HG03064 (cell line): ENCODE measurements at regions not wholly inside any gene's neighbourhood (a gene's known extent, or its start where the extent isn't known, plus 50 kb on each side); places are given as distances from the start of the nearest gene placed in this dataset.
"Not testable (repeated sequence)": the region's sequence is repeated elsewhere in the genome, so short reads cannot be mapped to it uniquely, and the experiment has no call there.

Source experiments
- ATAC-seq: cut with Tn5 transposase; IDR thresholded peaks from one replicate; pipeline ENCODE4 v1.9.1; 2021; ENCODE audit warnings: low read depth; ENCODE audit not compliant: unreplicated experiment

DNA sequence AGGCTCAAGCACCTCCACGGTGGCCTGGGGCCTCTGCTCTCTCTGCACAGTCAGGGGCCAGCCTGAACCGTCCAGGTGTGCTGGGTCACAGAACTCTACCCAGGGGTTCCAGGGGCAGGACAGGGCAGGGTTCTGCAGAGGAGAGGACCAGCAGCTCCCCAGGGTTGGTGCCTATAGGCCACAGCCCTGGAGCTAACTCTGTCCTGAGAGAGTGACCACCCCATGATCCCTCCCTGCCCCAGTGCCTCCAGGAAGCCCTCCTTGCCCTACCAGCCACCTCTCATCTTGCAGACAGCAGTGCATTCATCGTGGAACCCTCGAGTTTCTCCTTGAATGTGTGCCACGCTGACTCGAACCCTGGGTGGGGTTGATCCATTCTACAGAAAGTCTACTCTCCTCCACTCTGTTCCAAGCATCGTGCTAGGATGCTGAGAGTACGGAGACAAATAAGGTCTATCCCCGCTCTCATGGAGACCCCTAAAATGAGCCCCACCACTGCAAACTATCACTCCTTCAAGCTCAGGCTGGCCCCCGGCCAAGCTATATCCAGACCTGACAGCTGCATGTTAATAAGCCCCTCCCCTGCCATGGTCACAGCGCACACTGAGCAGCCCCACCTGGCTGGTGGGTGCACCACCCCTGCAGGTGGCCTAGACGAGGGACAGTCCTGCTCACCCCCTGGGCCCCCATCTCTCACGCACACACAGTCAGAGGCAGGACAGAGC is 138.1 kb upstream of the FOXD4L5 start:
- ATAC-seq = not testable (repeated sequence)

DNA sequence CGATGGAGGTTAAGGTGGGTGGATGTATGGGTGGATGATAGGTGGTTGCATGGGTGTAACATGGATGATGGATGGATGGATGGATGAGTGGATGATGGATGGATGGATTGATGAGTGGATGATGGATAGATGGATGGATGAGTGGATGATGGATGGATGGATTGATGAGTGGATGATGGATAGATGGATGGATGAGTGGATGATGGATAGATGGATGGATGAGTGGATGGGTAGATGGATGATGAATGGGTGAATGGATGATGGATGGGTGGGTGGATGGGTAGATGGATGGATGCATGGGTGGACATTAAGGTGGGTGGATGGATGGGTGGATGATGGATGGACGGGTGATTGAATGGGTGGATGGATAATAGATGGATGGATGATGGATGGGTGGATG is 136.5 kb upstream of the FOXD4L5 start:
- not testable (repeated sequence) for ATAC-seq

DNA sequence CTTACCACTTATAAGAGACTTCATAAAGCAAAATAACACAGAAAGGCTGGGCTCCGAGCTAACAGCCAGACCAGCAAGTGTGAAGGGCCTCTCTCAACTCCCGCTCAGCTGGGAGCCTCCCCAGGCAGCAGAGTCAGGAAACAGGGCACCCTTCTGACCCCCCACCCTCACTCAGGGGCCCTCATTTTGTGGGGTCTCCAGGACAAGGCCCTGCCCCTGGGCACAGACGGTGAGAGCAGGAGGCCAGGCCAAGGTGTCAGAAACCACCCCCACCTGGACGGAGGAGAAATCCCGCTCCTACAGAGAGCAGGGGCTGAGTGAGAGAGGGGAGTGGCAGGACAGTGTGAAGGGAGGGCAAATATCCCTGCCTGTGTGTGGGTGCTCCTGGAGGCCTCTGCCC is 135.8 kb upstream of the FOXD4L5 start:
- ATAC-seq = no peak

DNA sequence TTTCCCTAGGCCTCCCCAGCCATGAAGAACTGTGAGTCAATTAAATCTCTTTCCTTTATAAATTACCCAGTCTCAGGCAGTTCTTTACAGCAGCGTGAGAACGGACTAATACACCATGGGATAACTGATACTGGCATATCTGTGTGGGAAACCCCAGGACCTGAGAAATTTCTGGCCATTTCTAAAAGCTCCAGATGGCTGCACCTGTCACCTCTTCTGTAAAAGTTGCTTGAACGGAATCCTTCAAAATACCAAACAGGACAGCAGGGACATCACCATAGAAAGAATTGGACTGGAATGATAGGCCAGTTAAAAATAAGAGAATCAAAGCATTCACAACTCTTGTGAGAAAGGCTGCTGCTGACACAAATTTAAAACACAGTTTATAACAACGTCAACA is 134.0 kb upstream of the FOXD4L5 start:
- ATAC-seq = not testable (repeated sequence)

DNA sequence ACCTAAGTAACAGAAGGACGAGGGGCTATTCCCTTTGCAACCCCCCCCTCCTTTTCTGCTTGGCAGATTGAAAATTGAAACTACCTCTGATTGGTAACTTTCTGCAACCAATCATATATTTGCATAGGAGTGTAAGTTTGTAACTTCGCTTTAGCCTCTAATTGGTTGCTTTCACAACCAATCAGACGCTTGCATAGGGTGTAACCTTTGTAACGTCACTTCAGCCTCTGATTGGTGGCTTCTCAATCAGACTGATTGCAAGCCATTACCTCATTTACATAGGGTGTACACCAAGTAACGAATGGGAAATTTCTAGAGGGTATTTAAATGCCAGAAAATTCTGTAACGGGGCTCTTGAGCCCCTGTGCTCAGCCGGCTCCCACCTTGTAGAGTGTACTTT is 131.9 kb upstream of the FOXD4L5 start:
- not testable (repeated sequence) for ATAC-seq

DNA sequence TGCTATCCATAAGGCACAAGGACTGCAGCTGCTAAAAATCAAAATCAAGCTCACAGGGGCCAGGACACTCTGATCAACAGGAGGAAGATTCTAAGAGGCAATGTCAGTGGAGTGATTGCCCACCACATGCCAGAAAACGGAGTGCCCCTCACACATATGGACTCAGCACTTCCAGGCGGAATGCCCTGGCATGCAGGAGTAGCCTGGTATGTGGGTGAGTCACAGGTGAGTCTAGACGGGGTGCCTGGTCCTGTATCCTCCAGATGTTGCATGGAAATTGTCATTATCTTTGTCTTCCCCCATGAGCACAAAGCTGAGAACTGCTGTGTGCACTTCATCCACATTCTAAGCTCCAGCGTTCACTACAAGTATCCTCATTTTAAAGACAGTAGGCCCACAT is 129.2 kb upstream of the FOXD4L5 start:
- not testable (repeated sequence) for ATAC-seq

DNA sequence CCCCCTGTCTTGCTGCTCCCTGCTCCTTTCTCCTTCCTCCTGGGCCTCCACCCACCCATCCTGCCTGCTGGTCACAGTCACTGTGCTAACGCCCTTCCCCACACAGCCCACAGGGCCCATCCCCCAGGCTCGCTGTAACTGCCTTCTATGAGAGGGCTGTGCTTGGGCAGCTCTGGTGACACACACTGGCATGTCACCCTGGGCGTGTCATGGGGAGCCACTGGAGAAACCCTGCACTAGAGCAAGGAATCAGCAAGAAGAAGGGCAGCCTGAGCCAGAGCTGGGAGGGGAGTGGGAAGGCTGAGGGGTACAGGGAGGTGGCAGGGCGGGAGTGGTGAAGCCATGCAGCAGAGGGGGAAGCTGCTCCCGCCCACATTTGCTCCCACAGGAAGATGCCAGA is 128.4 kb upstream of the FOXD4L5 start:
- not testable (repeated sequence) for ATAC-seq

DNA sequence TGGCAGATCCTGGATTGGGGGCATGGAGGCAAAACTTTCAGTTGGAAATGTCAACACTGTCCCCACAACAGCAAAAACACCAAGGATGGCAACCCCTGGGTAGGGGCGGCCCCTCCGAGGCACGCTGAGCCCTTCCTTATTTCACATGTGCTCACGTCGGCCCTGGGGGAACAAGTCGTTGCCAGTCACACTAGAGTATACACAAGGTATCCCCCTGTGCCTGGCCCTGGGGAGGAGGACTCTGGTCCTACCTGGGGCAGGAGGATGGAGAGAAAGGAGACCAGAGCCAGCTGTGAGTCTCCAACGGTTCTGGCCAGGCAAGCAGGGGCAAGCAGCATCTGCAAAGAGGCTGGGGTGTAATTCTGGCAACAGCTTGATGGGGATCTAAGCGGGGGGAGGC is 126.9 kb upstream of the FOXD4L5 start:
- ATAC-seq = no peak

DNA sequence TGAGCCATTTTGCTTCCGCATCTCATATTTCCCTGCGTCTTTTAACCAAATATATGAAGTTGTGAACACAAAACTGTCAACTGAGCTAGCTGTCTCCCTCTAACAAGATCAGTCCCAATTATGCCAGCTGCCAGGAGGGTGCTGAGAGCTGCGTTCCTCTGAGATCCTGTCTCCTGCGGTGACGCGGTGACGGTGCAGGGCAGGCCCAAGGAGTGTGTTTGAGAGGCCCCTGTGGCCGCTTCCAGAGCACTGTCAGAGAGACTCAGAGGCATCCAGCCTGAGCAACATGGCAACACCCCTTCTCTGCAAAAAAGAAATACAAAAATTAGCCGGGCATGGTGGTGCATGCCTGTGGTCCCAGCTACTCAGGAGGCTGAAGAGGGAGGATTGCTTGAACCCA is 126.3 kb upstream of the FOXD4L5 start:
- ATAC-seq = no peak

DNA sequence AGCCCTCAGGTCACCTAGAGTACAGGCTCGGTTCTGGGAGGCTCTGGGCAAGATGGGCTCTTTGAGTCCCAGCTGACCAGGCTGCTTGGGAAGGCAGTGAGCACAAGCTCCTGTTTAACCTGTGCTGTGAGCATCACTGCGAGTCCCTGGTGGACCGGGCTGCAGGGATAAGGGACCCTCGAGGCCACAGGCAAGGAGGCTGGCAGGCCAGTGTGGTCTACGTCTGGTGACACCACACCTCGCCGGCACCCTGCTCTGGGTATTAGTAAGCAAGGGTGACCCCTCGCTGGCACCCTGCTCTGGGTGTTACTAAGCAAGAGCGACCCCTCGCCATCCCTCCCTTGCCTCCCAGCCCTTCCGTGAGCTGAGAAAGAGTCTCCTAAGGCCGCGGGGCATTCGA is 125.9 kb upstream of the FOXD4L5 start:
- no peak for ATAC-seq

DNA sequence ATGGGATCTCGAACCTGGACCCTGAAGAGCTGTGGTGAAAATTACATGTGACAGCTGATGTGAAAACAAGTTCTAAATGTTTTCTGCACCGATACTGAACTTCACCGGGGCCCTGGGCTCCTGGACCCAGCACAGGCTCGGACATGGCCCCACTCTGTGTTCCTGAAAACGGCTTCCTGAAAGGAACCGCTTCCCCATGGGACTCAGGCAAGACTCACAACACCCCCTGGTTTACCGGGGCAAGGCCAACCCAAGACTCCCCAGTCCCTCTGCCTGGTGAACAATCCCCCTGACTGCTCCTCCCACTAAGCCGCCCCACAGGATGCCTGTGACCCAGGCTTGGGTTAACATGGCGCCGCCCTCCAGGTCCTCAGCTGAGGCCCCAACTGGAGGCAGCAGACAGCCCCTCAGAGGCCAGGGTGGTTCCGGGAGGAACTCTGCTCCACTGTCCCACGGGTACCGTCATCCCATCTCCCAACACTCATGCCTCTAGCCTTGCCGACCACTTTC is 124.5 kb upstream of the FOXD4L5 start:
- ATAC-seq = no peak

DNA sequence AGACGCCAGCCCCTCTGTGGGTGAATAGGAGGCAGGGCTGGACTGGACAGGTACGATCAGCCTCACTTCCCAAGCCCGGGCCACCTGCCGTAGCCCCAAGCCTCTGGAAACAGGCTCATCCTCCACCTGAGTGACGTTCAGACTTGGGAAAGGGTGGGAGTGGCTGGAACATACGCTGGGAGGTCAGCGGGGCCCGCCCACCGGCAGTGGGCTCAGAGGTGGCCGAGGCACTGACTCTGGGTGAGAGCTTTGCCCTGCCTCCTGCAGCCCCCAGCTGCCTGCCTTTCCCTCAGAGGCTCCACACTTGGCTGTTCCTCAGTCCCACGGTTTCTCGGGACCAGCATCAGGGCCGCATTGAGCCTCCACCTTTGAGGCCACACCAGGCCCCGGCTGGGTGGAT is 123.8 kb upstream of the FOXD4L5 start:
- ATAC-seq = not testable (repeated sequence)

DNA sequence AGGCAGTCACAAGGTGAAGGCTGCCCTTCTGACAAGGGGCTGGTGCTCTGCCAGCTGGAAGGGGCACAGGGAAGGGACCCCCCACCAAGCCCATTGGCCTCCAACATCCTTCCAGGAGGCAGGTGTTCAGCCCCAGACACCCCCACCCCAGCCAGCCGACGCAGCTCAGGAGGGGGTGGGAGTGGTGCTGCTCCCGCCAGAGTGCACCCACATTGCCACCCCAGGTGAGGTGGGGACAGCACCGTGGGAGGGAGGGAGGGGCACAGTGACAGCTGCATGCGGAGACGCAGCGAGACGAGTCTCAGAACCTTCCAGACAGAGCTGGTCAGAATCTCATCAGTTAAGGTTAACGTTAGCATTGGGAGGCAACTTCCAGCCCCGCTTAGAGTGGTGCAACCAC is 121.6 kb upstream of the FOXD4L5 start:
- ATAC-seq = not testable (repeated sequence)

DNA sequence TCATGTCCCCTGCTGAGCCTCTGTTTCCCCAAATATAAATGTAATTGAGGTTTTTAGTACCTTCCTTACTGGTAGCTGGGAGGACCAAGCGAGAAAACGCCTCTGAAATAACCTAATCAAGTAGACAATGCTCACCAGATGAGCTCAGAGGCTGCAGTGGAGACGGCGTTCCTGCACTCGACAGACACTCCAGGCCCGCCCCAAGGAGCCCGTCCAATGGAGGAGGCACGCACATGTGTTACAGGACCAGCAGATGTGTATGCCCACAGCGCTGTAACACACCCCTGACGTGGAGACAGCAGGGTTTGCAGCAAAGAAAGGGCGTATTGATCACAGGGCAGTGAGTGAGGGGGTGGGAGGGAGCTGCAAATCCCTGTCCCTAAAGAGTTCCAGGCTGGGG is 120.8 kb upstream of the FOXD4L5 start:
- ATAC-seq = not testable (repeated sequence)

DNA sequence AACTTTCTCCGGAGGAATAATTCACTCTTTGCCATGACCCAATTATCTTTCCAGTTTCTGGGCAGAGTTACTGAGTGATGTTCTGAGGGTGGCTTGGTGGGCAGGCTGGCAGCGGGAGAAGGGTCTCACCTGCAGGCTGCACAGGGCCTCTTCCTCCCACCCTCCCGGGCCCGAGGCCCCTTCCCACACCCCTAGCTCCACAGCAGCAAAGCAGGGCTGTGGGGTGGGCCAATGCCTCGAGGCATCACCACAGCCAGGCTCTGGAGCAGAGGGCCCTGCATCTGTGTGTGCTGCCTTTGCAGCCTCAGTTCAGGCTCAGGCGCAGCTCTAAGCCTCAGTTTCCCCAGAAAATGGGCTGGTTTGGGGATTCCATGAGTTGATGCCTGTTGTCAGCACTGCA is 120.2 kb upstream of the FOXD4L5 start:
- ATAC-seq = no peak

DNA sequence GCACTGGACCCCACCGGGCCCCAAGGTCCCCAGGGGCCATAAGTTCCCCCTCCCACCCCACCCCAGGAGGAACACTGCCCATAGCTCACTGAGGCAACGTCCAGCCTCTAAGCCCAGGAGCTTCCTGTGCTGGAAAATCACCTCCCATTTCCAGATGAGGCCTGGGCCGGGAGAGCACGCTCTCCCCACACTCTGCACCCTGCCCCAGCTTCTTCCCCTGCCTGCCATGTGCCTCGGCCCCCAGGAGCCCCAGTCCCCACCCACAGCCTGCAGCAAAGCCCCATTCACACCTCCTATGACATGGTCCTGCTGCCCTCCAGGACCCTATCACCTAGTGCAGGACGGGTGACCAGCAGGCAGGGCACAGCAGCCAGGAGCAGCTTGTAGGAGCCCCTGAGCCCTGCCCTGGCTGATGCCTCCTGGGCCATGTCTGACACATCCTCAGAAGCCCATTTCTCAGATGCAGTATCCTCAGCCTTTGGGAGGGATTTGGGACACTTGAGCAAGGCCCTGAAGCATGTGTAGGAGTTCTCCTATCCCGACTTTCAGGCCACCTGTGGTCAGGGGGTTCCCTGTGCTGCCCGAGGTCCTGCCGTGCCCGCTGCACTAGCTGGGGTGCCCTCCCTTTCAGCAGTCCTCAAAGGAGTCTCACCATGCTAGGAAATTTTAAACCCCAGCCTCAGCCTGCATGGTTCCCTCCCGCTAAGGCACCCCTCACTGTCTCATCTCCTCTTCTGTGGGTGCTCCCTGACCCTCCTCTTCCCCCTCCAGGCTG is 119.4 kb upstream of the FOXD4L5 start:
- ATAC-seq = no peak

DNA sequence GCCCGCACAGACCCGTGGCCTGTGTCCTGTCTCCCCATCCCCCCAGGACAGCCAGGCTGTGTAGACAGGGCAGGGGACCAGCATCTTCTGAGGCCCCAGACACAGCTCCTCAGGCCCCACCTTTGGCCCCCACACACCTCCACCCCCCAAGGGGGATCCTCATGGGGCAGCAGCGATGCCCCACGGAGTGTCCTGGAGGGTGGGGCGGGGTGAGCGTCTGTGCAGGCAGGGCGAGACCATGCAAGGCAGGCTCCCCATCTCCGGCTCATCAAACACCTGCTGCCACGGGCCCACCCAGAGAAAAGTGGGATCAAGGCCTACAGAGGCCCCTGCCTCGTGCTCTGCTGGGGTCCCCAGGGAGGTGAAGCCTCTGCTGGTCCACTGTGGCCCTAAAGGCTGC is 118.7 kb upstream of the FOXD4L5 start:
- ATAC-seq = no peak

DNA sequence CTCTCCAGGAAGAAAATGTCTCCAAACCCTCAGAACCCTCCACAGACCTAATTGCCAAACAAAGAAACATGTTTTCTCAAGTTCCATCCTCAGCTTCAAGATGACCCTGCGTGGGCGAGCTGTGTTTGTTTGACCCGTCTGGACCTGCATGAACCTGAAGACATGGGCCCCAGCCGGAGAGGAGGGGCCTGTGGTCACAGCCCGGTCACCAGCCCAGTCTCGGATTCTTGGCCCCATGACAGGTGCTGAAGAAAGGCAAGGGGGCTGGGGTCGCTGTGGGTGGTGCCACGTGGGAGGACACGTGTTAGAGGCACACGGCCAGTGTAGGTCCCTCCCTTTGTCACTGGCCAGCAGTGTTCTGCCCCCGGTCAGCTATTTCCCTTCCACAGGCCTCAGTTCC is 118.1 kb upstream of the FOXD4L5 start:
- ATAC-seq = not testable (repeated sequence)

DNA sequence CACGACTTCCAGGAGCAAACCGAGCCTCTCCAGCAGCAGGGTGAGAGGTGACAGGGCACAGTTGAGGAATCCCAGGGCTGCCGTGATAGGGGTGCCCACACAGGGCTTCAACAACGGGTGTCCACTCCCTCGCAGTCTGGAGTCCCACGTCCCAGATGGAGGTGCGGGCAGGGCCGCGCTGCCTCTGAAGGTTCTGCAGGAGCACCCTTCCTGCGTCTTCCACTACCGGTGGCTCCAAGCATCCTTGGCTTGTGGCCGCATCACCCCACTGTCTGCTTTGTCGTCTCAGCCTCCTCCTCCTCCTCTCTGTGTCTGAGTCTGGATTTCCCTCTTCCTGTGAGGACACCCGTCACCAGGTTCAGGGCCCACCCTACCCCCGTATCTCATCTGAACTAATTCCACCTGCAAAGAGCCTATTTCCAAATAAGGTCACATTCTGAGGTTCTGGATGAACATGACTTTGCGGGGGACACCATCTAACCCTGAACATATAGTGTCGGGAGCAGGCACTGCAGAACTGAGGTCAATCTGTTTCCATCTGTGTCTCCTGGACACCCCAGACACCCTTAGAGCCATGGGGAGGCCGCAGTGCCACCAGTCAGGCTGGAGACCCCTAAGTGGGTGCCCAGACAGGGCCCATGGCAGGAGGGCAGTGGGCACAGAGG is 117.3 kb upstream of the FOXD4L5 start:
- not testable (repeated sequence) for ATAC-seq

DNA sequence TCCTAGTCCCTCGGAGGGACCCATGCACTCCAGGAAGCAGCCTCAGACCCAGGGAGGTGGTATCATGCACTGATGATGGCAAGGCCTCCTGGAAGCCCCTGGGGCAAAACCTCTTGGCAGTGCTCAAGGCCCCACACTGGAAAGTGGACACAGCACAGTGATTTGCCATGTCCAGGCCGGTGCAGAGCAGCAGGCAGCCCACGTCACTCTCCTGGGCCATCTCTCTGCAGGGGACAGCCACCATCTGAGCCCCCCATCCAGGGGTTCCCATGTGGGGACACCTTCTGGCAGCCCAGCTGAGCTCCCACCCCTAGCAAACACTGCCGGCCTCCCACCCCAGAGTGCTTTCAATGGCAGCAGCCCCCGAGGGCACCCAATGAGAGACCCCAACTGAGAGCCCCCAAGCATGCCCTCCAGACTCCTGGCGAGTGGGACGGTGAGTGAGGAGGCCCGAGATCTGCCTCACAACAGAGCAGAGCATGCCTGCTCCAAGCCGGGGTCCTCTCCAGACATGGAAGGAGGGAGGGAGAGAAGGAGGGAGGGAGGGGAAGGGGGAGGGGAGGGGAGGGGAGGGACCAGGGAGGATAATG is 116.5 kb upstream of the FOXD4L5 start:
- not testable (repeated sequence) for ATAC-seq

DNA sequence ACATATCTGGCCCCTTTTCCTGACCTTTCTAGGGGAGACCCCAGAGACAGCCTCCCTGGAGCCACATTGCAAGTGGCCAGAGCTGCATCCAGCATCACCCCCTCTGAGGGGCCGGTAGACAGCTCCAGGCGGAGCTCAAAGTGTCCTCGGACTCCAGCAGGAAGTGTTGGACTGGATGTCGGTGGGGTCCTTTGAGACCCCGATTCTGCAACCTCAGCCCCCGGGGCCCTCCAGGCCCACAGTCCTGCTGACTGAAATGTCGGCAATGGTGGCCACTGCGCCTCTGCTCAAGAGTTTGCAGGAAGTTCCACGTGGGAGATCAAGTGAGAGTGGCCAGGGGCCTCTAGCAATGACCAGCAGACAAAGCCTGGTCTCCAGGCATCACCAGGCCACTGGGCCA is 115.9 kb upstream of the FOXD4L5 start:
- ATAC-seq = no peak
